Mesenchymal stem cell (in vitro differentiated cells and primary cell): ENCODE measurements at regions not wholly inside any gene's neighbourhood (a gene's known extent, or its start where the extent isn't known, plus 50 kb on each side); places are given as distances from the start of the nearest gene placed in this dataset.
A peak's percentile ranks its signal among the peaks of the same experiment; 100 is the strongest.

ENCODE experiments used
- DNase-seq: peaks from one replicate; pipeline ENCODE4 v3.0.0-alpha.2; 2013
- H2AFZ ChIP-seq: one replicate; pipeline ENCODE4 v1.6.1; 2013; ENCODE audit warnings: low read depth, mild to moderate bottlenecking, control low read depth, inconsistent platforms, low read length, moderate library complexity
- H2AK5ac ChIP-seq: 2 replicates; pipeline ENCODE4 v1.6.1; 2013; ENCODE audit warnings: low read length, moderate library complexity, mild to moderate bottlenecking, inconsistent platforms; ENCODE audit not compliant: severe bottlenecking
- H2BK120ac ChIP-seq: one replicate; pipeline ENCODE4 v1.6.1; 2013; ENCODE audit warnings: low read depth, mild to moderate bottlenecking, inconsistent platforms, low read length, moderate library complexity
- H2BK12ac ChIP-seq, 2 experiments: one replicate each; pipeline ENCODE4 v1.6.1; 2013; ENCODE audit warnings: inconsistent platforms in 2 of 2, low read length in 2 of 2, mild to moderate bottlenecking in 2 of 2, moderate library complexity in 2 of 2, control low read depth in 1 of 2
- H2BK15ac ChIP-seq: one replicate; pipeline ENCODE4 v1.6.1; 2013; ENCODE audit warnings: mild to moderate bottlenecking, low read depth, inconsistent platforms; ENCODE audit not compliant: poor library complexity, severe bottlenecking
- H2BK5ac ChIP-seq: 2 replicates; pipeline ENCODE4 v1.6.1; 2013; ENCODE audit warnings: low read depth, mild to moderate bottlenecking, low read length, control low read depth, inconsistent platforms; ENCODE audit not compliant: poor library complexity, severe bottlenecking
- H3K14ac ChIP-seq, 2 experiments: one replicate each; pipeline ENCODE4 v1.6.1; 2013; ENCODE audit warnings: inconsistent platforms in 2 of 2, low read length in 2 of 2, control low read depth in 1 of 2, mild to moderate bottlenecking in 1 of 2, moderate library complexity in 1 of 2
- H3K18ac ChIP-seq, 2 experiments: one replicate each; pipeline ENCODE4 v1.6.1; 2013; ENCODE audit warnings: inconsistent platforms in 2 of 2, low read length in 2 of 2, control low read depth in 1 of 2, low read depth in 1 of 2, mild to moderate bottlenecking in 1 of 2
- H3K23ac ChIP-seq, 2 experiments: one replicate each; pipeline ENCODE4 v1.6.1; 2013; ENCODE audit warnings: inconsistent platforms in 2 of 2, low read length in 2 of 2, mild to moderate bottlenecking in 2 of 2, moderate library complexity in 2 of 2, control low read depth in 1 of 2
- H3K27ac ChIP-seq: 2 replicates; pipeline ENCODE4 v1.5.1; 2013; ENCODE audit warnings: mild to moderate bottlenecking, moderate library complexity, low read length, control low read depth, inconsistent platforms; ENCODE audit not compliant: poor library complexity, severe bottlenecking
- H3K27me3 ChIP-seq, 2 experiments: 2 replicates each; pipeline versions ENCODE4 v1.6.1 to v1.7.0; 2013; ENCODE audit warnings: low read length in 2 of 2, mild to moderate bottlenecking in 2 of 2, moderate library complexity in 2 of 2, control low read depth in 1 of 2, inconsistent platforms in 1 of 2; ENCODE audit not compliant: control insufficient read depth in 1 of 2, insufficient read depth in 1 of 2
- H3K36me3 ChIP-seq, 2 experiments: 2 replicates each; pipeline versions ENCODE4 v1.6.1 to v1.7.0; 2013; ENCODE audit warnings: low read length in 2 of 2, control low read depth in 1 of 2, inconsistent platforms in 1 of 2, low read depth in 1 of 2, mild to moderate bottlenecking in 1 of 2; ENCODE audit not compliant: insufficient read depth in 2 of 2, control insufficient read depth in 1 of 2
- H3K4ac ChIP-seq, 2 experiments: one replicate each; pipeline ENCODE4 v1.6.1; 2013; ENCODE audit warnings: inconsistent platforms in 2 of 2, low read length in 2 of 2, mild to moderate bottlenecking in 2 of 2, moderate library complexity in 2 of 2, control low read depth in 1 of 2, low read depth in 1 of 2
- H3K4me1 ChIP-seq: 2 replicates; pipeline ENCODE4 v1.6.1; 2013; ENCODE audit warnings: low read depth, low read length, control low read depth; ENCODE audit not compliant: control insufficient read depth, insufficient read depth
- H3K4me2 ChIP-seq: 2 replicates; pipeline ENCODE4 v1.6.1; 2013; ENCODE audit warnings: low read length, mild to moderate bottlenecking, inconsistent platforms; ENCODE audit not compliant: poor library complexity, severe bottlenecking
- H3K4me3 ChIP-seq, 2 experiments: 2 replicates each; pipeline versions ENCODE4 v1.5.1 to v1.7.0; 2013; ENCODE audit warnings: low read length in 2 of 2, mild to moderate bottlenecking in 2 of 2, control low read depth in 1 of 2, low read depth in 1 of 2; ENCODE audit not compliant: insufficient read depth in 1 of 2
- H3K79me1 ChIP-seq: replicated peaks from 2 replicates; pipeline ENCODE4 v1.6.1; 2013; ENCODE audit warnings: mild to moderate bottlenecking, control low read depth, low read length, inconsistent platforms; ENCODE audit not compliant: poor library complexity, severe bottlenecking
- H3K9ac ChIP-seq: 2 replicates; pipeline ENCODE4 v1.7.0; 2013; ENCODE audit warnings: mild to moderate bottlenecking, low read length, moderate library complexity
- H3K9me3 ChIP-seq: 2 replicates; pipeline ENCODE4 v1.7.0; 2013; ENCODE audit warnings: mild to moderate bottlenecking, low read length; ENCODE audit not compliant: control insufficient read depth
- H4K8ac ChIP-seq: one replicate; pipeline ENCODE4 v1.6.1; 2013; ENCODE audit warnings: inconsistent platforms, mild to moderate bottlenecking, low read length, moderate library complexity
- H4K91ac ChIP-seq: one replicate; pipeline ENCODE4 v1.6.1; 2013; ENCODE audit warnings: mild to moderate bottlenecking, low read length, inconsistent platforms
- whole genome bisulfite sequencing: methylation state at CpG from one replicate; pipeline ENCODE4 v1.1.7; 2013; ENCODE audit warnings: mixed read lengths; 5-methylcytosine and 5-hydroxymethylcytosine counted together

DNA sequence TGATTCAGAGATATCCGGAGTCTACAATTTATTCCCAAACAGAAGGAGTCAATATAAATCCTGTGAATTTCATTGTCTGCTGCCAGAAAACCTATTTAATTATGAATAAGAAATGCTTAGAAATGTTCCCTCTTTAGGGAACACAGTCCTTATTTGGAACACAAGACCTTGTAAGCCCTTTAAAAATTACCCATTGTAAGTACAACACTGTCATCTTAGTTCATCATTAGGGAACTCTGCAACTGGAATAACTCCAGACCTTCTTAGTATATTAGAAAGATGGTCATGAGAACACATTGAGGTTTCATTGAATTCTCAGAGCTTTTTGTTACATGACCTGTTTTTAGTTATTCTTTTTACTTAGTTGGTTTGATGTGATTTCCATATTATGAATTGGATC, 548.5 kb upstream of the KLF12 start:
- no peak overlapping the region for H3K4me2 ChIP-seq
- H2AK5ac ChIP-seq: no peak overlapping the region
- H3K14ac ChIP-seq: no peak overlapping the region
- no peak overlapping the region for H3K4ac ChIP-seq
- H4K8ac ChIP-seq: no peak overlapping the region
- H2BK12ac ChIP-seq: no peak overlapping the region
- H3K79me1 ChIP-seq: no peaks in the 10 kb centered on the region
- no CpG with 5 or more reads among the region's 1 CpG for WGBS
- DNase-seq: no peak
- no peak overlapping the region for H3K18ac ChIP-seq
- H3K4me3 ChIP-seq: no peak overlapping the region
- H3K27me3 ChIP-seq: no peaks in the 10 kb centered on the region
- peaks cover 6% of the 10 kb centered on the region for H3K9me3 ChIP-seq
- no peak overlapping the region for H2BK5ac ChIP-seq
- H4K91ac ChIP-seq: no peak overlapping the region
- H3K27ac ChIP-seq: no peak overlapping the region
- no peak overlapping the region for H3K23ac ChIP-seq
- H3K4me1 ChIP-seq: no peaks in the 10 kb centered on the region
- no peak overlapping the region for H2AFZ ChIP-seq
- no peak overlapping the region for H3K9ac ChIP-seq
- H2BK15ac ChIP-seq: no peak overlapping the region
- H2BK120ac ChIP-seq: no peak overlapping the region
- H3K36me3 ChIP-seq: no peaks in the 10 kb centered on the region

- no peak overlapping the region for H4K91ac ChIP-seq
- no peak overlapping the region for H2BK12ac ChIP-seq
- no peak overlapping the region for H3K4me2 ChIP-seq
- no peak for DNase-seq
- 85% methylated on average over 3 of the region's 3 CpGs for WGBS
- H3K14ac ChIP-seq: no peak overlapping the region
- peaks cover 6% of the 10 kb centered on the region for H3K9me3 ChIP-seq
- no peaks in the 10 kb centered on the region for H3K79me1 ChIP-seq
- no peak overlapping the region for H3K18ac ChIP-seq
- H3K36me3 ChIP-seq: no peaks in the 10 kb centered on the region
- H3K23ac ChIP-seq: no peak overlapping the region
- H4K8ac ChIP-seq: no peak overlapping the region
- H3K27me3 ChIP-seq: no peaks in the 10 kb centered on the region
- H3K9ac ChIP-seq: no peak overlapping the region
- no peak overlapping the region for H2BK120ac ChIP-seq
- H2BK5ac ChIP-seq: no peak overlapping the region
- H3K27ac ChIP-seq: no peak overlapping the region
- H3K4me3 ChIP-seq: no peak overlapping the region
- no peak overlapping the region for H2AK5ac ChIP-seq
- no peak overlapping the region for H2AFZ ChIP-seq
- H2BK15ac ChIP-seq: no peak overlapping the region
- H3K4ac ChIP-seq: no peak overlapping the region
- H3K4me1 ChIP-seq: no peaks in the 10 kb centered on the region
Measured at GRCh38 chr13:74681891-74682290, 547.7 kb upstream of the KLF12 start.

- H2AFZ ChIP-seq: no peak overlapping the region
Measured at GRCh38 chr13:74678308-74678965, 544.2 kb upstream of the KLF12 start.

GRCh38 chr13:74675972-74676371, 541.8 kb upstream of the KLF12 start:
- Histone ChIP-seq H4K91ac (no peak overlapping the region), H2BK120ac (no peak overlapping the region), H3K36me3 (no peaks in the 10 kb centered on the region), H3K4me3 (no peak overlapping the region), H3K9me3 (no peaks in the 10 kb centered on the region), H3K4me2 (no peak overlapping the region), H2BK15ac (no peak overlapping the region), H3K18ac (no peak overlapping the region), H2BK12ac (no peak overlapping the region), H4K8ac (no peak overlapping the region), H3K23ac (no peak overlapping the region), H3K27ac (no peak overlapping the region), H2AK5ac (no peak overlapping the region), H3K14ac (no peak overlapping the region), H3K27me3 (no peaks in the 10 kb centered on the region), H3K4me1 (no peaks in the 10 kb centered on the region), H2BK5ac (no peak overlapping the region), H2AFZ (no peak overlapping the region), H3K4ac (no peak overlapping the region), H3K9ac (no peak overlapping the region), H3K79me1 (no peaks in the 10 kb centered on the region)
- 89% methylated on average over 3 of the region's 3 CpGs for WGBS
- no peak for DNase-seq

More at GRCh38 chr13:74678308-74678965, 544.2 kb upstream of the KLF12 start:
- DNase-seq: peak; percentile 10
- no peak overlapping the region for H4K8ac ChIP-seq
- H2BK120ac ChIP-seq: no peak overlapping the region
- no peaks in the 10 kb centered on the region for H3K36me3 ChIP-seq
- no peak overlapping the region for H4K91ac ChIP-seq
- no peaks in the 10 kb centered on the region for H3K27me3 ChIP-seq
- H3K79me1 ChIP-seq: no peaks in the 10 kb centered on the region
- H3K4me3 ChIP-seq: no peak overlapping the region
- no peaks in the 10 kb centered on the region for H3K9me3 ChIP-seq
- no peak overlapping the region for H3K4me2 ChIP-seq
- H3K18ac ChIP-seq: no peak overlapping the region
- no peaks in the 10 kb centered on the region for H3K4me1 ChIP-seq
- no peak overlapping the region for H3K23ac ChIP-seq
- no peak overlapping the region for H2BK5ac ChIP-seq
- H2BK15ac ChIP-seq: no peak overlapping the region
- no CpG with 5 or more reads among the region's 1 CpG for WGBS
- no peak overlapping the region for H2AK5ac ChIP-seq
- H3K4ac ChIP-seq: no peak overlapping the region
- H3K9ac ChIP-seq: no peak overlapping the region
- no peak overlapping the region for H3K27ac ChIP-seq
- H2BK12ac ChIP-seq: no peak overlapping the region
- H3K14ac ChIP-seq: no peak overlapping the region
